GM12878 (cell line): ENCODE measurements at regions not wholly inside any gene's neighbourhood (a gene's known extent, or its start where the extent isn't known, plus 50 kb on each side); places are given as distances from the start of the nearest gene placed in this dataset.

Source experiments
- ATAC-seq: fragments of 200-7000 bp; cut with Tn5 transposase; 3 replicates; pipeline ENCODE4 v1.9.1; 2020; ENCODE audit warnings: mild to moderate bottlenecking, moderate library complexity
- BruUV-seq: library from RNA; stranded (reverse); fragments of 400-500 nt; replicated peaks from 2 replicates; lab custom pipeline; 2021; lab: Mats Ljungman, UMichigan
- CTCF ChIA-PET: fragments of 300-600 bp; sonication (Branson Sonifier 250); formaldehyde crosslinking; extraction: SDS; loops from one replicate; lab custom pipeline; 2021; ENCODE audit warnings: inconsistent platforms; lab: Yijun Ruan, JAX
- POLR2A ChIA-PET: fragments of 350-600 bp; formaldehyde crosslinking; extraction: SDS; loops from one replicate; lab custom pipeline; 2021; ENCODE audit warnings: inconsistent platforms; lab: Charles Lee
- RAD21 ChIA-PET: fragments of 300-600 bp; sonication (Branson Sonifier 250); formaldehyde crosslinking; loops from one replicate; lab custom pipeline; 2023; ENCODE audit warnings: antibody characterized with exemption; ENCODE audit not compliant: unreplicated experiment; lab: Charles Lee
- SMC1A ChIA-PET: fragments of 300-600 bp; sonication (Branson Sonifier 250); formaldehyde crosslinking; loops from one replicate; lab custom pipeline; 2023; ENCODE audit not compliant: unreplicated experiment, uncharacterized antibody; lab: Charles Lee
- DNase-seq: peaks from one replicate; pipeline ENCODE4 v3.0.0-alpha.2; 2011; ENCODE audit warnings: low read depth, low spot score
- FAIRE-seq: peaks from 3 replicates; lab custom pipeline; 2011; peaks lifted over from hg19 to GRCh38; lab: Jason Lieb, UNC
- H2AFZ ChIP-seq: 2 replicates; pipeline ENCODE4 v1.6.0; 2011; ENCODE audit warnings: low read depth, low read length, control low read depth; ENCODE audit not compliant: control insufficient read depth
- H3K27ac ChIP-seq: 2 replicates; pipeline ENCODE4 v1.5.1; 2011; ENCODE audit warnings: control low read depth; ENCODE audit not compliant: control insufficient read depth, insufficient read depth
- H3K27me3 ChIP-seq, 2 experiments: replicated peaks in 1 of 2; 2 replicates each; pipeline versions ENCODE4 v1.6.0 to v1.6.1; 2011; ENCODE audit warnings: low read length in 1 of 2; ENCODE audit not compliant: control insufficient read depth in 2 of 2, insufficient read depth in 2 of 2
- H3K36me3 ChIP-seq, 2 experiments: 2 replicates each; pipeline ENCODE4 v1.5.1; 2011; ENCODE audit warnings: low read length in 1 of 2; ENCODE audit not compliant: control insufficient read depth in 2 of 2, insufficient read depth in 2 of 2
- H3K4me1 ChIP-seq: 2 replicates; pipeline ENCODE4 v1.6.1; 2011; ENCODE audit warnings: mild to moderate bottlenecking, low read length, moderate library complexity, mixed read lengths; ENCODE audit not compliant: control insufficient read depth, insufficient read depth
- H3K4me2 ChIP-seq: 2 replicates; pipeline ENCODE4 v1.6.0; 2011; ENCODE audit warnings: control low read depth; ENCODE audit not compliant: control insufficient read depth, insufficient read depth
- H3K4me3 ChIP-seq: fragments of 200-600 bp; sonication (generic); 2 replicates; pipeline ENCODE4 v1.5.1; 2016
- H3K79me2 ChIP-seq: 2 replicates; pipeline ENCODE4 v1.6.0; 2011; ENCODE audit warnings: low read length; ENCODE audit not compliant: control insufficient read depth, insufficient read depth
- H3K9ac ChIP-seq: 2 replicates; pipeline ENCODE4 v1.8.0; 2011; ENCODE audit warnings: low read length, control low read depth, mixed read lengths; ENCODE audit not compliant: control insufficient read depth, insufficient read depth
- H3K9me3 ChIP-seq: replicated peaks from 3 replicates; pipeline ENCODE4 v1.5.1; 2011; ENCODE audit warnings: mild to moderate bottlenecking, low read length; ENCODE audit not compliant: control insufficient read depth, insufficient read depth
- H4K20me1 ChIP-seq: 2 replicates; pipeline ENCODE4 v1.6.0; 2011; ENCODE audit not compliant: control insufficient read depth, insufficient read depth
- ATF7 ChIP-seq: fragments of 450-650 bp; IDR thresholded peaks from 2 replicates; pipeline ENCODE4 v1.6.1; 2016; ENCODE audit warnings: low read depth, mild to moderate bottlenecking
- BMI1 ChIP-seq: fragments of 450-650 bp; IDR thresholded peaks from 2 replicates; pipeline ENCODE4 v1.6.1; 2016; ENCODE audit warnings: mild to moderate bottlenecking, moderate library complexity, borderline replicate concordance
- CHD4 ChIP-seq: fragments of 200-600 bp; sonication (generic); IDR thresholded peaks from 2 replicates; pipeline ENCODE4 v1.6.1; 2016; ENCODE audit warnings: mild to moderate bottlenecking
- HDAC6 ChIP-seq: fragments of 200-600 bp; sonication (generic); IDR thresholded peaks from one replicate; pipeline ENCODE4 v1.8.0; 2017; ENCODE audit warnings: antibody characterized with exemption; ENCODE audit not compliant: unreplicated experiment
- KLF5 ChIP-seq: fragments of 450-650 bp; IDR thresholded peaks from 2 replicates; pipeline ENCODE4 v1.6.1; 2014; ENCODE audit warnings: mild to moderate bottlenecking; ENCODE audit not compliant: partially characterized antibody
- MTA3 ChIP-seq: IDR thresholded peaks from 2 replicates; pipeline ENCODE4 v1.6.1; 2012; ENCODE audit warnings: low read length, inconsistent platforms, borderline replicate concordance
- NRF1 ChIP-seq: conservative IDR thresholded peaks from 2 replicates; pipeline ENCODE4 v1.6.1; 2011; ENCODE audit warnings: mild to moderate bottlenecking, low read depth, low read length, improper control_type of control experiment
- POU2F2 ChIP-seq: IDR thresholded peaks from 3 replicates; pipeline ENCODE4 v1.6.1; 2011; ENCODE audit warnings: low read depth, mild to moderate bottlenecking, low read length, borderline replicate concordance
- RAD51 ChIP-seq: fragments of 450-650 bp; IDR thresholded peaks from 2 replicates; pipeline ENCODE4 v1.6.1; 2016; ENCODE audit warnings: moderate library complexity, mild to moderate bottlenecking, inconsistent platforms
- SIN3A ChIP-seq: IDR thresholded peaks from 2 replicates; pipeline ENCODE4 v1.6.1; 2012; ENCODE audit warnings: low read depth, low read length, improper control_type of control experiment
- TCF3 ChIP-seq: IDR thresholded peaks from 2 replicates; pipeline ENCODE4 v1.6.1; 2012; ENCODE audit warnings: low read depth, mild to moderate bottlenecking, low read length, borderline replicate concordance; ENCODE audit not compliant: insufficient read depth
- ZBTB11 ChIP-seq: fragments of 450-650 bp; formaldehyde crosslinking; IDR thresholded peaks from 2 replicates; pipeline ENCODE4 v1.5.0; 2022; ENCODE audit warnings: mild to moderate bottlenecking, missing genetic modification characterization
- ZNF687 ChIP-seq: fragments of 450-650 bp; IDR thresholded peaks from 2 replicates; pipeline ENCODE4 v1.6.1; 2017; ENCODE audit warnings: mild to moderate bottlenecking, moderate library complexity
- WGBS: methylation state at CpG from one replicate; pipeline ENCODE4 v1.1.6; 2016; ENCODE audit warnings: low lambda C conversion rate; ENCODE audit not compliant: insufficient replicate concordance, insufficient coverage; ENCODE audit errors: missing lambda C conversion rate; 5-methylcytosine and 5-hydroxymethylcytosine counted together
- in situ Hi-C: fragments of 300-500 bp; cut with MboI; formaldehyde crosslinking; loops from 9 replicates; pipeline ENCODE4 v1.14.3; 2018; ENCODE audit warnings: mixed read lengths
- intact Hi-C: fragments of 100-400 bp; cut with micrococcal nuclease; formaldehyde crosslinking; loops from one replicate; pipeline ENCODE4 v1.14.2; 2022; ENCODE audit not compliant: unreplicated experiment
- TF ChIP-seq, protein P1 (sequence below): fragments of 450-650 bp; IDR thresholded peaks from 2 replicates; pipeline ENCODE4 v1.6.1; 2014; ENCODE audit warnings: mild to moderate bottlenecking

DNA sequence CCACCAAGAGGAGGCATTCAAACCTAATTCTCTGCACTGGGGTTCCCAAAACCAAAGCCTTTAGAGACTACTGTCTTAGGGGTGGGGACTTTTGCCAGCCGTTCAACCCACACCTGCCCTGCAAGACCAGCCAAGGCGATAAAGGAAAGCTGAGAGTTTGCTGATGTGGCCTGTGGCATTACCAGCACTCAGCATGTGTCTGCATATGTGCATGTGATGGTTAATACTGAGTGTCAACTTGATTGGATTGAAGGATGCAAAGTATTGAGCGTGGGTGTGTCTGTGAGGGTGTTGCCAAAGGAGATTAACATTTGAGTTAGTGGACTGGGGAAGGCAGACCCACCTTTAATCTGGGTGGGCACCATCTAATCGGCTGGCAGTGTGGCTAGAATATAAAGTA is 474.2 kb downstream of the MED10 start:
- H3K4me1 ChIP-seq = no peaks in the 10 kb centered on the region
- SMC1A ChIA-PET = no interaction called here
- CTCF ChIA-PET = no interaction called here
- no peaks in the 10 kb centered on the region for H3K79me2 ChIP-seq
- no peaks in the 10 kb centered on the region for H3K27me3 ChIP-seq
- DNase-seq = no peak
- H3K36me3 ChIP-seq = no peaks in the 10 kb centered on the region
- H2AFZ ChIP-seq = no peak overlapping the region
- in situ Hi-C loops = no loop called here
- POLR2A ChIA-PET = no interaction called here
- H3K9ac ChIP-seq = no peak overlapping the region
- H3K9me3 ChIP-seq = no peaks in the 10 kb centered on the region; the same call in 2 of the 3 replicates
- ATAC-seq = no peak
- TF ChIP-seq ZNF687 = no peak
- TF ChIP-seq TCF3 = no peak
- no peak for TF ChIP-seq HDAC6
- TF ChIP-seq, protein P1, sequence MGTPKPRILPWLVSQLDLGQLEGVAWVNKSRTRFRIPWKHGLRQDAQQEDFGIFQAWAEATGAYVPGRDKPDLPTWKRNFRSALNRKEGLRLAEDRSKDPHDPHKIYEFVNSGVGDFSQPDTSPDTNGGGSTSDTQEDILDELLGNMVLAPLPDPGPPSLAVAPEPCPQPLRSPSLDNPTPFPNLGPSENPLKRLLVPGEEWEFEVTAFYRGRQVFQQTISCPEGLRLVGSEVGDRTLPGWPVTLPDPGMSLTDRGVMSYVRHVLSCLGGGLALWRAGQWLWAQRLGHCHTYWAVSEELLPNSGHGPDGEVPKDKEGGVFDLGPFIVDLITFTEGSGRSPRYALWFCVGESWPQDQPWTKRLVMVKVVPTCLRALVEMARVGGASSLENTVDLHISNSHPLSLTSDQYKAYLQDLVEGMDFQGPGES = no peak
- TF ChIP-seq CHD4 = no peak
- no peak for TF ChIP-seq ZBTB11 (CRISPR knock-in tag)
- TF ChIP-seq NRF1 = no peak
- no peak for TF ChIP-seq RAD51
- no peak for TF ChIP-seq ATF7
- TF ChIP-seq BMI1 = no peak
- no peak for TF ChIP-seq KLF5
- no peak for TF ChIP-seq POU2F2
- no peak for TF ChIP-seq SIN3A
- no peak for TF ChIP-seq MTA3
- TF ChIP-seq, all 136 proteins: peak for 0
- WGBS = 7% methylated on average over 4 of the region's 4 CpGs
- no TSS peak for BruUV-seq
- no peaks in the 10 kb centered on the region for H4K20me1 ChIP-seq
- no peak for FAIRE-seq
- H3K27ac ChIP-seq = no peak overlapping the region
- no peak overlapping the region for H3K4me3 ChIP-seq
- RAD21 ChIA-PET = no interaction called here
- no peak overlapping the region for H3K4me2 ChIP-seq
- intact Hi-C loops = no loop called here
